HepG2 (cell line): ENCODE measurements at regions not wholly inside any gene's neighbourhood (a gene's known extent, or its start where the extent isn't known, plus 50 kb on each side); places are given as distances from the start of the nearest gene placed in this dataset.

Experiments used
- ATAC-seq: fragments of 200-7000 bp; cut with Tn5 transposase; 3 replicates; pipeline ENCODE4 v1.9.1; 2020; ENCODE audit warnings: mild to moderate bottlenecking, moderate library complexity
- BruUV-seq: library from RNA; stranded (reverse); fragments of 400-500 nt; replicated peaks from 2 replicates; lab custom pipeline; 2021; lab: Mats Ljungman, UMichigan
- CTCF ChIA-PET: fragments of 300-600 bp; formaldehyde crosslinking; extraction: SDS; loops from one replicate; lab custom pipeline; 2021; ENCODE audit warnings: low total read pairs, inconsistent platforms, low intra/inter-chr PET ratio; lab: Yijun Ruan, JAX
- POLR2A ChIA-PET: fragments of 350-600 bp; sonication (Branson Sonifier 250); formaldehyde crosslinking; loops from one replicate; lab custom pipeline; 2020; ENCODE audit warnings: antibody characterized with exemption, inconsistent platforms; lab: Yijun Ruan, JAX
- DNase-seq: peaks from one replicate; pipeline ENCODE4 v3.0.0-alpha.2; 2015; ENCODE audit warnings: low spot score
- FAIRE-seq: peaks from 3 replicates; lab custom pipeline; 2011; peaks lifted over from hg19 to GRCh38; lab: Jason Lieb, UNC
- H2AFZ ChIP-seq: one replicate; pipeline ENCODE4 v1.6.1; 2011; ENCODE audit warnings: low read length, inconsistent platforms
- H3K27ac ChIP-seq: fragments of 300-600 bp; 3 replicates; pipeline ENCODE4 v1.8.0; 2011; ENCODE audit warnings: mixed run types, mild to moderate bottlenecking, mixed read lengths, low read length, inconsistent platforms; ENCODE audit not compliant: insufficient read depth; ENCODE audit errors: extremely low read length
- H3K27me3 ChIP-seq, 2 experiments: fragments of 200-600 bp in 1 of 2; 2 replicates in 1 of 2; 3 replicates in 1 of 2; pipeline versions ENCODE4 v1.6.0 to v1.8.0; 2011; ENCODE audit warnings: low read length in 2 of 2, mild to moderate bottlenecking in 2 of 2, moderate library complexity in 2 of 2, inconsistent platforms in 1 of 2; ENCODE audit not compliant: insufficient read depth in 2 of 2, control insufficient read depth in 1 of 2
- H3K36me3 ChIP-seq, 2 experiments: fragments of 200-600 bp in 1 of 2; replicated peaks in 1 of 2; 2 replicates in 1 of 2; 3 replicates in 1 of 2; pipeline versions ENCODE4 v1.5.1 to v1.8.0; 2011; ENCODE audit warnings: low read length in 2 of 2, inconsistent platforms in 1 of 2; ENCODE audit not compliant: insufficient read depth in 2 of 2, control insufficient read depth in 1 of 2
- H3K4me1 ChIP-seq: 2 replicates; pipeline ENCODE4 v1.5.1; 2012; ENCODE audit warnings: low read length, inconsistent platforms; ENCODE audit not compliant: insufficient read depth
- H3K4me2 ChIP-seq: 2 replicates; pipeline ENCODE4 v1.6.0; 2011; ENCODE audit warnings: low read depth, low read length, inconsistent platforms
- H3K4me3 ChIP-seq, 3 experiments: fragments of 200-600 bp in 1 of 3; sonication (generic), shearing (Covaris generic) in 1 of 3; replicated peaks in 1 of 3; 2 replicates each; pipeline ENCODE4 v1.5.1; 2011 to 2016; ENCODE audit warnings: low read length in 3 of 3, inconsistent platforms in 2 of 3, low read depth in 2 of 3, mild to moderate bottlenecking in 2 of 3, control low read depth in 1 of 3, mixed read lengths in 1 of 3; ENCODE audit not compliant: insufficient read depth in 1 of 3
- H3K79me2 ChIP-seq: one replicate; pipeline ENCODE4 v1.6.1; 2011; ENCODE audit warnings: low read length, inconsistent platforms; ENCODE audit not compliant: insufficient read depth
- H3K9ac ChIP-seq: 2 replicates; pipeline ENCODE4 v1.6.0; 2011; ENCODE audit warnings: mild to moderate bottlenecking, low read depth, low read length, inconsistent platforms; ENCODE audit not compliant: insufficient read depth
- H3K9me3 ChIP-seq: 2 replicates; pipeline ENCODE4 v1.5.1; 2012; ENCODE audit warnings: mild to moderate bottlenecking, low read length
- H4K20me1 ChIP-seq: 2 replicates; pipeline ENCODE4 v1.6.0; 2011; ENCODE audit warnings: inconsistent platforms, mild to moderate bottlenecking, low read length, moderate library complexity; ENCODE audit not compliant: insufficient read depth
- BATF2 ChIP-seq: sonication (generic); formaldehyde crosslinking; IDR thresholded peaks from 2 replicates; pipeline ENCODE4 v1.8.0; 2022; ENCODE audit warnings: mild to moderate bottlenecking, missing genetic modification reagents, moderate library complexity
- GABPA ChIP-seq, 2 experiments: IDR thresholded peaks; 2 replicates each; pipeline ENCODE4 v1.6.1; 2011 to 2016; ENCODE audit warnings: low read depth in 2 of 2, low read length in 1 of 2, missing biosample characterization in 1 of 2, missing genetic modification characterization in 1 of 2
- GATAD2A ChIP-seq: IDR thresholded peaks from 2 replicates; pipeline ENCODE4 v1.6.1; 2016
- HNRNPK ChIP-seq: fragments of 200-400 bp; formaldehyde crosslinking; IDR thresholded peaks from 2 replicates; pipeline ENCODE4 v1.6.1; 2018; ENCODE audit warnings: low read length, low read depth, moderate library complexity, mild to moderate bottlenecking; ENCODE audit not compliant: poor library complexity, severe bottlenecking
- MEF2D ChIP-seq: sonication (generic); formaldehyde crosslinking; IDR thresholded peaks from 2 replicates; pipeline ENCODE4 v1.5.1; 2020; ENCODE audit warnings: mild to moderate bottlenecking, missing genetic modification reagents
- MXD4 ChIP-seq: IDR thresholded peaks from 2 replicates; pipeline ENCODE4 v1.6.1; 2016; ENCODE audit warnings: mild to moderate bottlenecking, missing biosample characterization, missing genetic modification reagents
- SIX1 ChIP-seq: sonication (generic); formaldehyde crosslinking; IDR thresholded peaks from 2 replicates; pipeline ENCODE4 v1.4.0; 2020; ENCODE audit warnings: missing genetic modification reagents, borderline replicate concordance
- SRF ChIP-seq: IDR thresholded peaks from 2 replicates; pipeline ENCODE4 v1.6.1; 2011; ENCODE audit warnings: mild to moderate bottlenecking, low read depth, low read length, moderate library complexity
- ZBTB49 ChIP-seq: sonication (generic); formaldehyde crosslinking; IDR thresholded peaks from 2 replicates; pipeline ENCODE4 v1.4.0; 2020; ENCODE audit warnings: missing genetic modification reagents, borderline replicate concordance
- ZNF704 ChIP-seq: sonication (generic); formaldehyde crosslinking; IDR thresholded peaks from 2 replicates; pipeline ENCODE4 v1.8.1; 2023; ENCODE audit warnings: mild to moderate bottlenecking, inconsistent platforms, moderate library complexity, missing genetic modification reagents, borderline replicate concordance
- WGBS: methylation state at CpG from one replicate; pipeline ENCODE4 v1.1.6; 2017; ENCODE audit warnings: low lambda C conversion rate; 5-methylcytosine and 5-hydroxymethylcytosine counted together
- in situ Hi-C: cut with HindIII; loops from 2 replicates; pipeline ENCODE4 v1.10.0; 2017; ENCODE audit warnings: low pct_unique_long_range_greater_than_20kb; ENCODE audit not compliant: extremely low pct_ligation_motif_present
- intact Hi-C: fragments of 100-400 bp; cut with micrococcal nuclease; formaldehyde crosslinking; loops from one replicate; pipeline ENCODE4 v1.10.0; 2022; ENCODE audit not compliant: unreplicated experiment

GRCh38 chr11:90911192-90911591, 688.3 kb upstream of the CHORDC1 start (continued):
- TF ChIP-seq MEF2D (CRISPR knock-in tag) (no peak), GATAD2A (CRISPR knock-in tag) (no peak)

GRCh38 chr11:90908074-90908473, 685.2 kb upstream of the CHORDC1 start:
- ChIA-PET POLR2A (no interaction called here), CTCF (no interaction called here)
- no peak overlapping the region for H3K4me3 ChIP-seq
- H3K27ac ChIP-seq, result no peak overlapping the region
- no TSS peak for BruUV-seq
- H2AFZ ChIP-seq, result no peak overlapping the region
- intact Hi-C loops, result no loop called here
- no peaks in the 10 kb centered on the region for H4K20me1 ChIP-seq
- ATAC-seq, result no peak
- no peak overlapping the region for H3K4me2 ChIP-seq
- 30% methylated on average over 3 of the region's 3 CpGs for WGBS
- TF ChIP-seq ZBTB49 (CRISPR knock-in tag) (no peak), HNRNPK (no peak), GABPA (IDR thresholded peaks at IDR 0.05; ENCODE audit: low read depth, low read length) (no peak), GABPA (CRISPR knock-in tag; IDR thresholded peaks at IDR 0.05; ENCODE audit: low read depth) (no peak), MXD4 (no peak), ZNF704 (CRISPR knock-in tag) (no peak), SRF (no peak), SIX1 (CRISPR knock-in tag) (no peak), BATF2 (no peak)
- no peaks in the 10 kb centered on the region for H3K36me3 ChIP-seq
- DNase-seq, result no peak
- H3K79me2 ChIP-seq, result no peaks in the 10 kb centered on the region
- H3K27me3 ChIP-seq, result no peaks in the 10 kb centered on the region
- H3K9ac ChIP-seq, result no peak overlapping the region
- in situ Hi-C loops, result no loop called here
- no peak for FAIRE-seq
- no peaks in the 10 kb centered on the region for H3K4me1 ChIP-seq
- no peaks in the 10 kb centered on the region for H3K9me3 ChIP-seq
